ENCODE measurements at regions not wholly inside any gene's neighbourhood (a gene's known extent, or its start where the extent isn't known, plus 50 kb on each side); places are given as distances from the start of the nearest gene placed in this dataset.

DNA sequence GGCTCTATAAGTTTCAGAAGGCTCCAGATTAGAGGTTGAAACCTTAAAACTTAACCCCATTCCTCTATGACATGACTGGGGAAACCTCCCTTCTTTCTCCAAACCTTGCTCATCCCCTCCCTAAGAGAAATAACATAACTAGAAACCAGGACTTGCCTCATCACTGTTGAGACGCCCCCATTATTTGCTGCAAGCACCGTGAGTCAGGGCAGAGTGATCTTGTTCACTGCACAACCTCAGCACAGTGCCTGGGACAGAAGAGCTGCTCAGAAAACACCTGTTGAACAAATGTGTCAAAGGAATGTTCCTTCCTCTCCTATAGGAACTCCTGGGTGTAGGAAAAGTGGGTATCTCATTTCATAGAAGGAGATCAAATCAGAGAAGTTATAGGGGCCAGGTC lies 132.7 kb upstream of the CTAGE1 start:
- H3K4me3 ChIP-seq (ENCODE audit: low read depth in 1 of 2, low read length in 2 of 2) = no peak overlapping the region
- no peaks in the 10 kb centered on the region for H4K20me1 ChIP-seq (ENCODE audit: insufficient read depth, low read length)
- ATAC-seq (ENCODE audit: insufficient read depth, low read depth) (no peak), DNase-seq (no peak)
- no peak overlapping the region for H3K4me2 ChIP-seq (ENCODE audit: insufficient read depth, low read length)
- H3K36me3 ChIP-seq (ENCODE audit: insufficient read depth, low read length) = no peaks in the 10 kb centered on the region
- no peak overlapping the region for H3K27ac ChIP-seq (ENCODE audit: low read length)
- TF ChIP-seq, protein P1, sequence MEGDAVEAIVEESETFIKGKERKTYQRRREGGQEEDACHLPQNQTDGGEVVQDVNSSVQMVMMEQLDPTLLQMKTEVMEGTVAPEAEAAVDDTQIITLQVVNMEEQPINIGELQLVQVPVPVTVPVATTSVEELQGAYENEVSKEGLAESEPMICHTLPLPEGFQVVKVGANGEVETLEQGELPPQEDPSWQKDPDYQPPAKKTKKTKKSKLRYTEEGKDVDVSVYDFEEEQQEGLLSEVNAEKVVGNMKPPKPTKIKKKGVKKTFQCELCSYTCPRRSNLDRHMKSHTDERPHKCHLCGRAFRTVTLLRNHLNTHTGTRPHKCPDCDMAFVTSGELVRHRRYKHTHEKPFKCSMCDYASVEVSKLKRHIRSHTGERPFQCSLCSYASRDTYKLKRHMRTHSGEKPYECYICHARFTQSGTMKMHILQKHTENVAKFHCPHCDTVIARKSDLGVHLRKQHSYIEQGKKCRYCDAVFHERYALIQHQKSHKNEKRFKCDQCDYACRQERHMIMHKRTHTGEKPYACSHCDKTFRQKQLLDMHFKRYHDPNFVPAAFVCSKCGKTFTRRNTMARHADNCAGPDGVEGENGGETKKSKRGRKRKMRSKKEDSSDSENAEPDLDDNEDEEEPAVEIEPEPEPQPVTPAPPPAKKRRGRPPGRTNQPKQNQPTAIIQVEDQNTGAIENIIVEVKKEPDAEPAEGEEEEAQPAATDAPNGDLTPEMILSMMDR (IDR thresholded peaks at IDR 0.05; ENCODE audit: borderline replicate concordance, extremely low read depth, low read length, poor library complexity, severe bottlenecking) = no peak
- no peak for TF ChIP-seq EZH2 (IDR thresholded peaks at IDR 0.05; ENCODE audit: borderline replicate concordance, low read depth, low read length, severe bottlenecking)
- H3K9ac ChIP-seq (ENCODE audit: low read depth, low read length) = no peak overlapping the region
- peaks cover 4% of the 10 kb centered on the region for H3K27me3 ChIP-seq (ENCODE audit: insufficient read depth, low read length, poor library complexity)
- H3K4me1 ChIP-seq (ENCODE audit: insufficient read depth, low read length) = no peaks in the 10 kb centered on the region
- no peak overlapping the region for H2AFZ ChIP-seq (ENCODE audit: low read depth, low read length)
- no peaks in the 10 kb centered on the region for H3K79me2 ChIP-seq (ENCODE audit: insufficient read depth, low read length)
- no peaks in the 10 kb centered on the region for H3K9me3 ChIP-seq (ENCODE audit: insufficient read depth, low read length, severe bottlenecking)

DNA sequence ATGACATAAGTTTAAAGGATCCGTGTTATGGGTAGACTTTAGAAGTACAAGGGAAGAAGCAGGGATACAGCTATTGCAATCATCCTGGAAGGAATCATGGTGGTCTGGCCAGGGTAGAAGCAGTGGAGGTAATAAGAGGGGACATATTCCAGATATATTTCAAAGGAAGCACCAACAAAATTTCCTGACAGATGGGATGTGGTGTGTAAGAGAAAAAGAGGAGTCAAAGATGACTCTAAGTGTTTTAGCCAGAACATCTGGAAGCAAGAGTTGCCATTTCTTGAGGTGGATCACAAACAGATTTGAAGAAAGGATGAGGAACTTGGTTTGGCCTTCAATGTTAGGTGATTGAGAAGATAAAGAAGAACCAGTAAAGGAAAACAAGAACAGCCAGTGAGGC lies 133.1 kb upstream of the CTAGE1 start:
- H3K79me2 ChIP-seq (ENCODE audit: insufficient read depth, low read length) = no peaks in the 10 kb centered on the region
- H3K4me2 ChIP-seq (ENCODE audit: insufficient read depth, low read length) = no peak overlapping the region
- H3K4me3 ChIP-seq (ENCODE audit: low read depth in 1 of 2, low read length in 2 of 2) = no peak overlapping the region
- H3K27me3 ChIP-seq (ENCODE audit: insufficient read depth, low read length, poor library complexity) = peaks cover 4% of the 10 kb centered on the region
- no peak for TF ChIP-seq EZH2 (IDR thresholded peaks at IDR 0.05; ENCODE audit: borderline replicate concordance, low read depth, low read length, severe bottlenecking)
- TF ChIP-seq, protein P1 (IDR thresholded peaks at IDR 0.05; ENCODE audit: borderline replicate concordance, extremely low read depth, low read length, poor library complexity, severe bottlenecking) = no peak
- H4K20me1 ChIP-seq (ENCODE audit: insufficient read depth, low read length) = no peaks in the 10 kb centered on the region
- H3K4me1 ChIP-seq (ENCODE audit: insufficient read depth, low read length) = no peaks in the 10 kb centered on the region
- H3K9ac ChIP-seq (ENCODE audit: low read depth, low read length) = no peak overlapping the region
- H3K9me3 ChIP-seq (ENCODE audit: insufficient read depth, low read length, severe bottlenecking) = no peaks in the 10 kb centered on the region
- no peak for ATAC-seq (ENCODE audit: insufficient read depth, low read depth)
- H3K36me3 ChIP-seq (ENCODE audit: insufficient read depth, low read length) = no peaks in the 10 kb centered on the region
- no peak overlapping the region for H2AFZ ChIP-seq (ENCODE audit: low read depth, low read length)
- no peak overlapping the region for H3K27ac ChIP-seq (ENCODE audit: low read length)
- DNase-seq = no peak

DNA sequence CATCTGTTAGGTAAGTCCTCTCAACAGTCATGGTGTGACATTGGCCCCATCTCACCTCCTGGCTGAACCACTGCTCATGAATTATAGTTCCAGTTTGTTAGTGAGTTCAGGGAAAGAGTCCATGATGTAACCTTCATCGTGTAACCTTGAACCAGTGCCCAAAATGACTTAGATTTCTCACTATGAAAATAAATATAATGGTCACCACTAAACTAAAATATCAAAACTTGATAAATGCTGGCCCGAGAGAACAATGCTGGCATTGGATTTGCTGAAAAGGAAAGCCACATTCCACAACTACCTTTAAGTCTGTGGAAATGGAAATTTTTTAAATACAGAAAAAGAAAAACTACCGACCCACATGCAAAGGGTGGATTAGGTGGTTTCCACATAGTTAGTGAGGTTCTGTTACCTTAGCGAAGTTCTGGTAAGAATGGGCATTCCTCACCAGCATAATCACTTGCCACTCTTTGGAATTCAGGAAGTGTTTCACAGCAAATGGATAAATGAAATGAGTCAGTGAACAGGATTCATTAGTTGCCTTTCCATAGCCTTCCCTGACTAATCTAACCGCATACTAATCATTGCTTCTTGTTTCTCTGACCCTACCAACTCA lies 133.9 kb upstream of the CTAGE1 start:
- Histone ChIP-seq H3K4me3 (ENCODE audit: low read depth in 1 of 2, low read length in 2 of 2) (no peak overlapping the region), H3K9ac (ENCODE audit: low read depth, low read length) (no peak overlapping the region), H3K9me3 (ENCODE audit: insufficient read depth, low read length, severe bottlenecking) (no peaks in the 10 kb centered on the region), H3K79me2 (ENCODE audit: insufficient read depth, low read length) (no peaks in the 10 kb centered on the region), H3K36me3 (ENCODE audit: insufficient read depth, low read length) (no peaks in the 10 kb centered on the region), H2AFZ (ENCODE audit: low read depth, low read length) (no peak overlapping the region), H3K27ac (ENCODE audit: low read length) (no peak overlapping the region), H3K4me1 (ENCODE audit: insufficient read depth, low read length) (no peaks in the 10 kb centered on the region), H4K20me1 (ENCODE audit: insufficient read depth, low read length) (no peaks in the 10 kb centered on the region), H3K27me3 (ENCODE audit: insufficient read depth, low read length, poor library complexity) (peaks cover 4% of the 10 kb centered on the region), H3K4me2 (ENCODE audit: insufficient read depth, low read length) (no peak overlapping the region)
- TF ChIP-seq, protein P1 (IDR thresholded peaks at IDR 0.05; ENCODE audit: borderline replicate concordance, extremely low read depth, low read length, poor library complexity, severe bottlenecking) = no peak
- TF ChIP-seq EZH2 (IDR thresholded peaks at IDR 0.05; ENCODE audit: borderline replicate concordance, low read depth, low read length, severe bottlenecking) = no peak
- DNase-seq (no peak), ATAC-seq (ENCODE audit: insufficient read depth, low read depth) (no peak)

Data from DND-41 (cell line).